ENCODE measurements at regions not wholly inside any gene's neighbourhood (a gene's known extent, or its start where the extent isn't known, plus 50 kb on each side); places are given as distances from the start of the nearest gene placed in this dataset.

GRCh38 chr13:72004784-72005374, 137.9 kb upstream of the DACH1 start:
- no peak overlapping the region for H3K4me3 Mint-ChIP-seq
- ATAC-seq: no peak
- no peak overlapping the region for H3K27ac Mint-ChIP-seq
- no peaks in the 10 kb centered on the region for H3K4me1 Mint-ChIP-seq
- H3K27me3 Mint-ChIP-seq: no peaks in the 10 kb centered on the region
- no peak for DNase-seq
- H3K36me3 Mint-ChIP-seq (ENCODE audit: low read depth): no peaks in the 10 kb centered on the region
- no peaks in the 10 kb centered on the region for H3K9me3 ChIP-seq (ENCODE audit: control insufficient read depth, low read length, poor library complexity, severe bottlenecking)

GRCh38 chr13:72004246-72004645, 137.2 kb upstream of the DACH1 start:
- Mint-ChIP-seq H3K27ac (no peak overlapping the region), H3K4me1 (no peaks in the 10 kb centered on the region), H3K27me3 (no peaks in the 10 kb centered on the region), H3K4me3 (no peak overlapping the region), H3K36me3 (ENCODE audit: low read depth) (no peaks in the 10 kb centered on the region)
- no peaks in the 10 kb centered on the region for H3K9me3 ChIP-seq (ENCODE audit: control insufficient read depth, low read length, poor library complexity, severe bottlenecking)
- no peak for ATAC-seq
- DNase-seq: no peak

GRCh38 chr13:71998223-71998622, 131.2 kb upstream of the DACH1 start:
- Mint-ChIP-seq H3K36me3 (ENCODE audit: low read depth) (no peaks in the 10 kb centered on the region), H3K27me3 (no peaks in the 10 kb centered on the region), H3K27ac (no peak overlapping the region), H3K4me1 (no peaks in the 10 kb centered on the region), H3K4me3 (no peak overlapping the region)
- no peaks in the 10 kb centered on the region for H3K9me3 ChIP-seq (ENCODE audit: control insufficient read depth, low read length, poor library complexity, severe bottlenecking)
- no peak for ATAC-seq
- no peak for DNase-seq

- no peaks in the 10 kb centered on the region for H3K9me3 ChIP-seq (ENCODE audit: control insufficient read depth, low read length, poor library complexity, severe bottlenecking)
- Mint-ChIP-seq H3K27ac (no peak overlapping the region), H3K4me3 (no peak overlapping the region), H3K27me3 (no peaks in the 10 kb centered on the region), H3K36me3 (ENCODE audit: low read depth) (no peaks in the 10 kb centered on the region), H3K4me1 (no peaks in the 10 kb centered on the region)
- ATAC-seq (no peak), DNase-seq (no peak)
Measured at GRCh38 chr13:71979616-71980015, 112.6 kb upstream of the DACH1 start.

GRCh38 chr13:71977028-71977427, 110.0 kb upstream of the DACH1 start:
- no peak for DNase-seq
- Mint-ChIP-seq H3K4me3 (no peak overlapping the region), H3K36me3 (ENCODE audit: low read depth) (no peaks in the 10 kb centered on the region), H3K27me3 (no peaks in the 10 kb centered on the region), H3K27ac (no peak overlapping the region), H3K4me1 (no peaks in the 10 kb centered on the region)
- no peak for ATAC-seq
- H3K9me3 ChIP-seq (ENCODE audit: control insufficient read depth, low read length, poor library complexity, severe bottlenecking): no peaks in the 10 kb centered on the region

- no peaks in the 10 kb centered on the region for H3K36me3 Mint-ChIP-seq (ENCODE audit: low read depth)
- ATAC-seq (no peak), DNase-seq (no peak)
- no peaks in the 10 kb centered on the region for H3K27me3 Mint-ChIP-seq
- H3K27ac Mint-ChIP-seq: no peak overlapping the region
- H3K9me3 ChIP-seq (ENCODE audit: control insufficient read depth, low read length, poor library complexity, severe bottlenecking): no peaks in the 10 kb centered on the region
- H3K4me3 Mint-ChIP-seq: no peak overlapping the region
- no peaks in the 10 kb centered on the region for H3K4me1 Mint-ChIP-seq
Measured at GRCh38 chr13:71967990-71968389, 101.0 kb upstream of the DACH1 start.

- no peak for ATAC-seq
- no peaks in the 10 kb centered on the region for H3K4me1 Mint-ChIP-seq
- no peak overlapping the region for H3K27ac Mint-ChIP-seq
- H3K4me3 Mint-ChIP-seq: no peak overlapping the region
- no peak for DNase-seq
- H3K9me3 ChIP-seq (ENCODE audit: control insufficient read depth, low read length, poor library complexity, severe bottlenecking): no peaks in the 10 kb centered on the region
- H3K36me3 Mint-ChIP-seq (ENCODE audit: low read depth): no peaks in the 10 kb centered on the region
- H3K27me3 Mint-ChIP-seq: no peaks in the 10 kb centered on the region
Measured at GRCh38 chr13:71964491-71965100, 97.6 kb upstream of the DACH1 start.

- H3K9me3 ChIP-seq (ENCODE audit: control insufficient read depth, low read length, poor library complexity, severe bottlenecking): no peaks in the 10 kb centered on the region
- Mint-ChIP-seq H3K27me3 (no peaks in the 10 kb centered on the region), H3K36me3 (ENCODE audit: low read depth) (no peaks in the 10 kb centered on the region), H3K4me1 (no peaks in the 10 kb centered on the region), H3K4me3 (no peak overlapping the region), H3K27ac (no peak overlapping the region)
- ATAC-seq: no peak
- DNase-seq: no peak
Measured at GRCh38 chr13:71962735-71963134, 95.7 kb upstream of the DACH1 start.

- H3K4me3 Mint-ChIP-seq: no peak overlapping the region
- no peaks in the 10 kb centered on the region for H3K4me1 Mint-ChIP-seq
- ATAC-seq: no peak
Measured at GRCh38 chr13:71962126-71962525, 95.1 kb upstream of the DACH1 start.

GRCh38 chr13:71949441-71949840, 82.4 kb upstream of the DACH1 start:
- Mint-ChIP-seq H3K4me1 (no peaks in the 10 kb centered on the region), H3K36me3 (ENCODE audit: low read depth) (no peaks in the 10 kb centered on the region), H3K4me3 (no peak overlapping the region), H3K27ac (no peak overlapping the region), H3K27me3 (no peaks in the 10 kb centered on the region)
- no peaks in the 10 kb centered on the region for H3K9me3 ChIP-seq (ENCODE audit: control insufficient read depth, low read length, poor library complexity, severe bottlenecking)
- DNase-seq (no peak), ATAC-seq (no peak)

More at GRCh38 chr13:71962126-71962525, 95.1 kb upstream of the DACH1 start:
- no peak for DNase-seq
- no peak overlapping the region for H3K27ac Mint-ChIP-seq
- H3K27me3 Mint-ChIP-seq: no peaks in the 10 kb centered on the region
- H3K36me3 Mint-ChIP-seq (ENCODE audit: low read depth): no peaks in the 10 kb centered on the region
- H3K9me3 ChIP-seq (ENCODE audit: control insufficient read depth, low read length, poor library complexity, severe bottlenecking): no peaks in the 10 kb centered on the region

- Mint-ChIP-seq H3K4me1 (no peaks in the 10 kb centered on the region), H3K36me3 (ENCODE audit: low read depth) (no peaks in the 10 kb centered on the region), H3K27ac (no peak overlapping the region), H3K4me3 (no peak overlapping the region), H3K27me3 (no peaks in the 10 kb centered on the region)
- no peaks in the 10 kb centered on the region for H3K9me3 ChIP-seq (ENCODE audit: control insufficient read depth, low read length, poor library complexity, severe bottlenecking)
- DNase-seq: no peak
- no peak for ATAC-seq
Measured at GRCh38 chr13:71939186-71939585, 72.2 kb upstream of the DACH1 start.

- Mint-ChIP-seq H3K4me3 (no peak overlapping the region), H3K27me3 (no peaks in the 10 kb centered on the region), H3K4me1 (no peaks in the 10 kb centered on the region), H3K36me3 (ENCODE audit: low read depth) (no peaks in the 10 kb centered on the region), H3K27ac (no peak overlapping the region)
- DNase-seq (no peak), ATAC-seq (no peak)
- no peaks in the 10 kb centered on the region for H3K9me3 ChIP-seq (ENCODE audit: control insufficient read depth, low read length, poor library complexity, severe bottlenecking)
Measured at GRCh38 chr13:71935166-71935840, 68.3 kb upstream of the DACH1 start.

- Mint-ChIP-seq H3K36me3 (ENCODE audit: low read depth) (no peaks in the 10 kb centered on the region), H3K4me1 (no peaks in the 10 kb centered on the region), H3K27ac (no peak overlapping the region), H3K4me3 (no peak overlapping the region), H3K27me3 (no peaks in the 10 kb centered on the region)
- DNase-seq (no peak), ATAC-seq (no peak)
- H3K9me3 ChIP-seq (ENCODE audit: control insufficient read depth, low read length, poor library complexity, severe bottlenecking): no peaks in the 10 kb centered on the region
Measured at GRCh38 chr13:71924931-71925330, 57.9 kb upstream of the DACH1 start.

- H3K4me1 Mint-ChIP-seq: no peaks in the 10 kb centered on the region
- no peak for ATAC-seq
- no peak overlapping the region for H3K4me3 Mint-ChIP-seq
- no peaks in the 10 kb centered on the region for H3K9me3 ChIP-seq (ENCODE audit: control insufficient read depth, low read length, poor library complexity, severe bottlenecking)
- no peak overlapping the region for H3K27ac Mint-ChIP-seq
- no peaks in the 10 kb centered on the region for H3K36me3 Mint-ChIP-seq (ENCODE audit: low read depth)
- H3K27me3 Mint-ChIP-seq: no peaks in the 10 kb centered on the region
- DNase-seq: no peak
Measured at GRCh38 chr13:71922194-71922593, 55.2 kb upstream of the DACH1 start.

Measured in T-helper 17 cell (primary cell).